Testis (tissue), 2 donors: ENCODE measurements at regions not wholly inside any gene's neighbourhood (a gene's known extent, or its start where the extent isn't known, plus 50 kb on each side); places are given as distances from the start of the nearest gene placed in this dataset.

Experiments
- DNase-seq: peaks from one replicate; pipeline ENCODE4 v3.0.0-alpha.2; 2019
- H3K27ac ChIP-seq, 2 donors: fragments of 200-600 bp; sonication (generic); one replicate each; pipeline ENCODE4 v1.5.1; 2019
- H3K27me3 ChIP-seq: fragments of 200-600 bp; sonication (generic); one replicate; pipeline ENCODE4 v1.5.1; 2019
- H3K36me3 ChIP-seq: fragments of 200-600 bp; sonication (generic); one replicate; pipeline ENCODE4 v1.5.1; 2017; ENCODE audit warnings: low read depth; ENCODE audit errors: missing control alignments
- H3K4me1 ChIP-seq: fragments of 200-600 bp; sonication (generic); one replicate; pipeline ENCODE4 v1.5.1; 2019
- H3K4me3 ChIP-seq, 2 donors: fragments of 200-600 bp; sonication (generic); one replicate each; pipeline ENCODE4 v1.5.1; 2017 to 2019
- H3K9me3 ChIP-seq: fragments of 200-600 bp; sonication (generic); one replicate; pipeline ENCODE4 v1.5.1; 2017
- CTCF ChIP-seq, 3 experiments: fragments of 450-650 bp in 2 of 3; fragments of 200-600 bp in 1 of 3; sonication (generic) in 1 of 3; IDR thresholded peaks; one replicate each; pipeline ENCODE4 v1.5.1; 2016 to 2019; ENCODE audit warnings: antibody characterized with exemption in 3 of 3, mild to moderate bottlenecking in 2 of 3, moderate library complexity in 1 of 3
- POLR2A ChIP-seq: fragments of 450-650 bp; IDR thresholded peaks from one replicate; pipeline ENCODE4 v1.6.1; 2017; ENCODE audit warnings: antibody characterized with exemption, mild to moderate bottlenecking, moderate library complexity
- WGBS, 2 donors: methylation state at CpG; one replicate each; pipeline ENCODE4 v1.1.5; 2018; 5-methylcytosine and 5-hydroxymethylcytosine counted together
- intact Hi-C: fragments of 100-400 bp; cut with DNase I; formaldehyde crosslinking; loops from one replicate; pipeline ENCODE4 v1.15.1; 2023; ENCODE audit warnings: low total_unique reads

GRCh38 chr2:161101406-161101805 lies 58.8 kb upstream of the TANK start:
- WGBS, 2 donors: 79 to 85% methylated on average over 2 of the region's 2 CpGs
- Histone ChIP-seq H3K4me3 (no peak overlapping the region), H3K36me3 (no peaks in the 10 kb centered on the region)

GRCh38 chr2:161102770-161103450 lies 57.3 kb upstream of the TANK start:
- TF ChIP-seq POLR2A (no peak), CTCF (IDR thresholded peaks at IDR 0.05) (no peak)
- DNase-seq: no peak
- H3K27ac ChIP-seq: no peak overlapping the region
- H3K4me3 ChIP-seq: no peak overlapping the region
- no peaks in the 10 kb centered on the region for H3K4me1 ChIP-seq
- no peaks in the 10 kb centered on the region for H3K9me3 ChIP-seq
- no peaks in the 10 kb centered on the region for H3K27me3 ChIP-seq
- intact Hi-C loops: no loop called here
- H3K36me3 ChIP-seq: no peaks in the 10 kb centered on the region

More at GRCh38 chr2:161101406-161101805, 58.8 kb upstream of the TANK start:
- Histone ChIP-seq H3K27ac (no peak overlapping the region), H3K4me1 (peaks cover under 1% of the 10 kb centered on the region), H3K27me3 (no peaks in the 10 kb centered on the region), H3K9me3 (no peaks in the 10 kb centered on the region)
- TF ChIP-seq POLR2A: no peak
- intact Hi-C loops: no loop called here
- no peak for DNase-seq

- Histone ChIP-seq H3K36me3 (no peaks in the 10 kb centered on the region), H3K4me3 (no peak overlapping the region), H3K27me3 (no peaks in the 10 kb centered on the region), H3K4me1 (no peaks in the 10 kb centered on the region), H3K9me3 (no peaks in the 10 kb centered on the region), H3K27ac (no peak overlapping the region)
- no peak for DNase-seq
- intact Hi-C loops: no loop called here
- WGBS, 2 donors: 86 to 91% methylated on average over 4 of the region's 4 CpGs
- TF ChIP-seq CTCF (IDR thresholded peaks at IDR 0.05) (no peak), POLR2A (no peak)
Measured at GRCh38 chr2:161103451-161103831, 56.8 kb upstream of the TANK start.

- H3K4me1 ChIP-seq: no peaks in the 10 kb centered on the region
- H3K4me3 ChIP-seq: no peak overlapping the region
- intact Hi-C loops: no loop called here
- H3K27me3 ChIP-seq: no peaks in the 10 kb centered on the region
- H3K36me3 ChIP-seq: no peaks in the 10 kb centered on the region
- no peak for DNase-seq
- WGBS, 2 donors: 71 to 77% methylated on average over 5 of the region's 5 CpGs
- no peaks in the 10 kb centered on the region for H3K9me3 ChIP-seq
- no peak overlapping the region for H3K27ac ChIP-seq
- TF ChIP-seq CTCF (IDR thresholded peaks at IDR 0.05): no peak
Measured at GRCh38 chr2:161104054-161104553, 56.1 kb upstream of the TANK start.

- Histone ChIP-seq H3K4me3 (no peak overlapping the region), H3K4me1 (no peaks in the 10 kb centered on the region), H3K27ac (no peak overlapping the region), H3K9me3 (no peaks in the 10 kb centered on the region), H3K36me3 (no peaks in the 10 kb centered on the region), H3K27me3 (no peaks in the 10 kb centered on the region)
- intact Hi-C loops: no loop called here
- DNase-seq: no peak
- TF ChIP-seq POLR2A: no peak
- no peak for TF ChIP-seq CTCF (IDR thresholded peaks at IDR 0.05)
- 96 to 100% methylated on average over 1 of the region's 1 CpG for WGBS, 2 donors
Measured at GRCh38 chr2:161107265-161107664, 53.0 kb upstream of the TANK start.
